Liver (tissue), 3 donors: ENCODE measurements at regions not wholly inside any gene's neighbourhood (a gene's known extent, or its start where the extent isn't known, plus 50 kb on each side); places are given as distances from the start of the nearest gene placed in this dataset.

Source experiments
- EGR1 ChIP-seq, 2 donors: IDR thresholded peaks; 2 replicates each; pipeline ENCODE4 v1.6.1; 2016 to 2018; ENCODE audit warnings: antibody characterized with exemption in 2 of 2, low read depth in 2 of 2
- GABPA ChIP-seq, 2 donors: IDR thresholded peaks in 1 of 2; conservative IDR thresholded peaks in 1 of 2; 2 replicates each; pipeline ENCODE4 v1.6.1; 2016; ENCODE audit warnings: antibody characterized with exemption in 2 of 2, mild to moderate bottlenecking in 1 of 2, moderate library complexity in 1 of 2
- JUND ChIP-seq, 2 donors: IDR thresholded peaks; 2 replicates each; pipeline ENCODE4 v1.6.1; 2016; ENCODE audit warnings: antibody characterized with exemption in 2 of 2
- RAD21 ChIP-seq, 2 donors: IDR thresholded peaks; 2 replicates each; pipeline ENCODE4 v1.6.1; 2016; ENCODE audit warnings: antibody characterized with exemption in 2 of 2, mild to moderate bottlenecking in 2 of 2
- SP1 ChIP-seq: IDR thresholded peaks from 2 replicates; pipeline ENCODE4 v1.6.1; 2018; ENCODE audit warnings: antibody characterized with exemption, mild to moderate bottlenecking
- TAF1 ChIP-seq: conservative IDR thresholded peaks from 2 replicates; pipeline ENCODE4 v1.6.1; 2016; ENCODE audit warnings: antibody characterized with exemption, mild to moderate bottlenecking
- YY1 ChIP-seq: IDR thresholded peaks from 2 replicates; pipeline ENCODE4 v1.6.1; 2016; ENCODE audit warnings: antibody characterized with exemption, mild to moderate bottlenecking
- TF ChIP-seq, protein P1 (sequence below): IDR thresholded peaks from 2 replicates; pipeline ENCODE4 v1.6.1; 2016; ENCODE audit warnings: antibody characterized with exemption
- TF ChIP-seq, protein P2 (sequence below): fragments of 150-350 bp; IDR thresholded peaks from 2 replicates; pipeline ENCODE4 v1.5.1; 2017; ENCODE audit warnings: improper control_type of control experiment, low read depth, low read length; ENCODE audit not compliant: missing input control
- TF ChIP-seq, protein P3 (sequence below): IDR thresholded peaks from 2 replicates; pipeline ENCODE4 v1.6.1; 2016; ENCODE audit warnings: antibody characterized with exemption
- TF ChIP-seq, protein P4 (sequence below): IDR thresholded peaks from 2 replicates; pipeline ENCODE4 v1.6.1; 2016; ENCODE audit warnings: antibody characterized with exemption
- TF ChIP-seq, protein P5 (sequence below): IDR thresholded peaks from 2 replicates; pipeline ENCODE4 v1.6.1; 2016; ENCODE audit warnings: antibody characterized with exemption, mild to moderate bottlenecking
- donor health status: healthy.
- donor health status: healthy.

DNA sequence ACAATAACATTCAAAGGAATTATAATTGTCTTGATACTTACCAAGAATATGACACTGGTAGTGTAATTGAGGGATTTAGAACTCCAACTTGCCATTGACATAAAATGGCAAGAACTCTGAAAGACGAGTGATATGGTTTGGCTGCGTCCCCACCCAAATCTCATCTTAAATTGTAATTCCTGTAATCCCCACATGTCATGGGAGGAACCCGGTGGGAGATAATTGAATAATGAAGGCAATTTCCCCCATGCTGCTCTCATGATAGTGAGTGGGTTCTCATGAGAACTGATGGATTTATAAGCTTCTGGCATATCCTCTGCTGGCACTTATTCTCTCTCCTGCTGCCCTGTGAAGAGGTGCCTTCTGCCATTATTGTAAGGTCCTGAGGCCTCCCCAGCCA, 1536.4 kb downstream of the TECRL start:
- TF ChIP-seq TAF1 (no peak), GABPA (IDR thresholded peaks at IDR 0.05 in 1 of 2, conservative IDR thresholded peaks at IDR 0.05 in 1 of 2) (no peak), YY1 (no peak), JUND (IDR thresholded peaks at IDR 0.05) (no peak), RAD21 (IDR thresholded peaks at IDR 0.05) (no peak), SP1 (no peak), EGR1 (IDR thresholded peaks at IDR 0.05; ENCODE audit: low read depth in 2 of 2) (no peak)
- TF ChIP-seq, protein P1, sequence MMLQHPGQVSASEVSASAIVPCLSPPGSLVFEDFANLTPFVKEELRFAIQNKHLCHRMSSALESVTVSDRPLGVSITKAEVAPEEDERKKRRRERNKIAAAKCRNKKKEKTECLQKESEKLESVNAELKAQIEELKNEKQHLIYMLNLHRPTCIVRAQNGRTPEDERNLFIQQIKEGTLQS, result no peak
- TF ChIP-seq, protein P2, sequence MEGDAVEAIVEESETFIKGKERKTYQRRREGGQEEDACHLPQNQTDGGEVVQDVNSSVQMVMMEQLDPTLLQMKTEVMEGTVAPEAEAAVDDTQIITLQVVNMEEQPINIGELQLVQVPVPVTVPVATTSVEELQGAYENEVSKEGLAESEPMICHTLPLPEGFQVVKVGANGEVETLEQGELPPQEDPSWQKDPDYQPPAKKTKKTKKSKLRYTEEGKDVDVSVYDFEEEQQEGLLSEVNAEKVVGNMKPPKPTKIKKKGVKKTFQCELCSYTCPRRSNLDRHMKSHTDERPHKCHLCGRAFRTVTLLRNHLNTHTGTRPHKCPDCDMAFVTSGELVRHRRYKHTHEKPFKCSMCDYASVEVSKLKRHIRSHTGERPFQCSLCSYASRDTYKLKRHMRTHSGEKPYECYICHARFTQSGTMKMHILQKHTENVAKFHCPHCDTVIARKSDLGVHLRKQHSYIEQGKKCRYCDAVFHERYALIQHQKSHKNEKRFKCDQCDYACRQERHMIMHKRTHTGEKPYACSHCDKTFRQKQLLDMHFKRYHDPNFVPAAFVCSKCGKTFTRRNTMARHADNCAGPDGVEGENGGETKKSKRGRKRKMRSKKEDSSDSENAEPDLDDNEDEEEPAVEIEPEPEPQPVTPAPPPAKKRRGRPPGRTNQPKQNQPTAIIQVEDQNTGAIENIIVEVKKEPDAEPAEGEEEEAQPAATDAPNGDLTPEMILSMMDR, result no peak
- TF ChIP-seq, protein P3, sequence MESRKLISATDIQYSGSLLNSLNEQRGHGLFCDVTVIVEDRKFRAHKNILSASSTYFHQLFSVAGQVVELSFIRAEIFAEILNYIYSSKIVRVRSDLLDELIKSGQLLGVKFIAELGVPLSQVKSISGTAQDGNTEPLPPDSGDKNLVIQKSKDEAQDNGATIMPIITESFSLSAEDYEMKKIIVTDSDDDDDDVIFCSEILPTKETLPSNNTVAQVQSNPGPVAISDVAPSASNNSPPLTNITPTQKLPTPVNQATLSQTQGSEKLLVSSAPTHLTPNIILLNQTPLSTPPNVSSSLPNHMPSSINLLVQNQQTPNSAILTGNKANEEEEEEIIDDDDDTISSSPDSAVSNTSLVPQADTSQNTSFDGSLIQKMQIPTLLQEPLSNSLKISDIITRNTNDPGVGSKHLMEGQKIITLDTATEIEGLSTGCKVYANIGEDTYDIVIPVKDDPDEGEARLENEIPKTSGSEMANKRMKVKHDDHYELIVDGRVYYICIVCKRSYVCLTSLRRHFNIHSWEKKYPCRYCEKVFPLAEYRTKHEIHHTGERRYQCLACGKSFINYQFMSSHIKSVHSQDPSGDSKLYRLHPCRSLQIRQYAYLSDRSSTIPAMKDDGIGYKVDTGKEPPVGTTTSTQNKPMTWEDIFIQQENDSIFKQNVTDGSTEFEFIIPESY, result no peak
- TF ChIP-seq, protein P4, sequence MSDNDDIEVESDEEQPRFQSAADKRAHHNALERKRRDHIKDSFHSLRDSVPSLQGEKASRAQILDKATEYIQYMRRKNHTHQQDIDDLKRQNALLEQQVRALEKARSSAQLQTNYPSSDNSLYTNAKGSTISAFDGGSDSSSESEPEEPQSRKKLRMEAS, result no peak
- TF ChIP-seq, protein P5, sequence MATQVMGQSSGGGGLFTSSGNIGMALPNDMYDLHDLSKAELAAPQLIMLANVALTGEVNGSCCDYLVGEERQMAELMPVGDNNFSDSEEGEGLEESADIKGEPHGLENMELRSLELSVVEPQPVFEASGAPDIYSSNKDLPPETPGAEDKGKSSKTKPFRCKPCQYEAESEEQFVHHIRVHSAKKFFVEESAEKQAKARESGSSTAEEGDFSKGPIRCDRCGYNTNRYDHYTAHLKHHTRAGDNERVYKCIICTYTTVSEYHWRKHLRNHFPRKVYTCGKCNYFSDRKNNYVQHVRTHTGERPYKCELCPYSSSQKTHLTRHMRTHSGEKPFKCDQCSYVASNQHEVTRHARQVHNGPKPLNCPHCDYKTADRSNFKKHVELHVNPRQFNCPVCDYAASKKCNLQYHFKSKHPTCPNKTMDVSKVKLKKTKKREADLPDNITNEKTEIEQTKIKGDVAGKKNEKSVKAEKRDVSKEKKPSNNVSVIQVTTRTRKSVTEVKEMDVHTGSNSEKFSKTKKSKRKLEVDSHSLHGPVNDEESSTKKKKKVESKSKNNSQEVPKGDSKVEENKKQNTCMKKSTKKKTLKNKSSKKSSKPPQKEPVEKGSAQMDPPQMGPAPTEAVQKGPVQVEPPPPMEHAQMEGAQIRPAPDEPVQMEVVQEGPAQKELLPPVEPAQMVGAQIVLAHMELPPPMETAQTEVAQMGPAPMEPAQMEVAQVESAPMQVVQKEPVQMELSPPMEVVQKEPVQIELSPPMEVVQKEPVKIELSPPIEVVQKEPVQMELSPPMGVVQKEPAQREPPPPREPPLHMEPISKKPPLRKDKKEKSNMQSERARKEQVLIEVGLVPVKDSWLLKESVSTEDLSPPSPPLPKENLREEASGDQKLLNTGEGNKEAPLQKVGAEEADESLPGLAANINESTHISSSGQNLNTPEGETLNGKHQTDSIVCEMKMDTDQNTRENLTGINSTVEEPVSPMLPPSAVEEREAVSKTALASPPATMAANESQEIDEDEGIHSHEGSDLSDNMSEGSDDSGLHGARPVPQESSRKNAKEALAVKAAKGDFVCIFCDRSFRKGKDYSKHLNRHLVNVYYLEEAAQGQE, result no peak
